ENCODE measurements at regions not wholly inside any gene's neighbourhood (a gene's known extent, or its start where the extent isn't known, plus 50 kb on each side); places are given as distances from the start of the nearest gene placed in this dataset.
"Not testable (repeated sequence)": the region's sequence is repeated elsewhere in the genome, so short reads cannot be mapped to it uniquely, and the experiment has no call there.

- DNase-seq = no peak
Observed at GRCh38 chr20:11976966-11977365, 59.3 kb downstream of the BTBD3 start.

GRCh38 chr20:11978496-11978895 is 60.8 kb downstream of the BTBD3 start:
- DNase-seq = no peak

GRCh38 chr20:11979306-11979990 is 61.8 kb downstream of the BTBD3 start:
- no peak for DNase-seq

- DNase-seq = no peak
Observed at GRCh38 chr20:11980263-11980662, 62.6 kb downstream of the BTBD3 start.

- DNase-seq = no peak
Observed at GRCh38 chr20:11981366-11981947, 63.8 kb downstream of the BTBD3 start.

- DNase-seq = no peak
Observed at GRCh38 chr20:11982289-11982954, 64.7 kb downstream of the BTBD3 start.

GRCh38 chr20:11982955-11983470 is 65.3 kb downstream of the BTBD3 start:
- DNase-seq = no peak

GRCh38 chr20:11986954-11987353 is 69.3 kb downstream of the BTBD3 start:
- DNase-seq = no peak

GRCh38 chr20:11987526-11987925 is 69.8 kb downstream of the BTBD3 start:
- DNase-seq = no peak

GRCh38 chr20:11989018-11989771 is 71.5 kb downstream of the BTBD3 start:
- no peak for DNase-seq

- DNase-seq = no peak
Observed at GRCh38 chr20:11992426-11992825, 74.7 kb downstream of the BTBD3 start.

- DNase-seq = no peak
Observed at GRCh38 chr20:11993886-11994461, 76.3 kb downstream of the BTBD3 start.

- no peak for DNase-seq
Observed at GRCh38 chr20:11995805-11996567, 78.3 kb downstream of the BTBD3 start.

- not testable (repeated sequence) for DNase-seq
Observed at GRCh38 chr20:12004776-12005175, 87.1 kb downstream of the BTBD3 start.

- DNase-seq = peak in 1 of 5 donors; percentile 18
Observed at GRCh38 chr20:12012241-12013222, 94.8 kb downstream of the BTBD3 start.

- DNase-seq = no peak
Observed at GRCh38 chr20:12014276-12014675, 96.6 kb downstream of the BTBD3 start.

GRCh38 chr20:12014736-12015135 is 97.0 kb downstream of the BTBD3 start:
- DNase-seq = no peak

GRCh38 chr20:12016291-12016690 is 98.6 kb downstream of the BTBD3 start:
- DNase-seq = no peak

- no peak for DNase-seq
Observed at GRCh38 chr20:12019715-12020114, 102.0 kb downstream of the BTBD3 start.

- no peak for DNase-seq
Observed at GRCh38 chr20:12020846-12021245, 103.2 kb downstream of the BTBD3 start.

GRCh38 chr20:12022126-12022525 is 104.4 kb downstream of the BTBD3 start:
- no peak for DNase-seq

All from T-helper 1 cell (primary cell).